Muscle layer of colon (tissue), 2 donors: ENCODE measurements at regions not wholly inside any gene's neighbourhood (a gene's known extent, or its start where the extent isn't known, plus 50 kb on each side); places are given as distances from the start of the nearest gene placed in this dataset.

Experiments used
- H3K27ac ChIP-seq: one replicate; pipeline ENCODE4 v1.7.0; 2013; ENCODE audit warnings: low read depth, mild to moderate bottlenecking, low read length, moderate library complexity
- H3K27me3 ChIP-seq, 2 donors: one replicate each; pipeline ENCODE4 v1.7.0; 2013; ENCODE audit warnings: low read length in 2 of 2, mild to moderate bottlenecking in 2 of 2; ENCODE audit not compliant: insufficient read depth in 2 of 2, control insufficient read depth in 1 of 2
- H3K36me3 ChIP-seq: one replicate; pipeline ENCODE4 v1.7.0; 2013; ENCODE audit warnings: mild to moderate bottlenecking, low read length; ENCODE audit not compliant: insufficient read depth
- H3K4me1 ChIP-seq: one replicate; pipeline ENCODE4 v1.7.0; 2013; ENCODE audit warnings: mild to moderate bottlenecking, low read length; ENCODE audit not compliant: insufficient read depth
- H3K4me3 ChIP-seq, 2 donors: one replicate each; pipeline ENCODE4 v1.7.0; 2013; ENCODE audit warnings: low read length in 2 of 2, low read depth in 1 of 2, mild to moderate bottlenecking in 1 of 2, moderate library complexity in 1 of 2
- H3K9ac ChIP-seq: one replicate; pipeline ENCODE4 v1.7.0; 2013; ENCODE audit warnings: low read length
- H3K9me3 ChIP-seq: one replicate; pipeline ENCODE4 v1.7.0; 2013; ENCODE audit warnings: mild to moderate bottlenecking, low read length
- donor health status: abdominal sarcoma.
- donor health status: Adenocarcinoma of cecum.

DNA sequence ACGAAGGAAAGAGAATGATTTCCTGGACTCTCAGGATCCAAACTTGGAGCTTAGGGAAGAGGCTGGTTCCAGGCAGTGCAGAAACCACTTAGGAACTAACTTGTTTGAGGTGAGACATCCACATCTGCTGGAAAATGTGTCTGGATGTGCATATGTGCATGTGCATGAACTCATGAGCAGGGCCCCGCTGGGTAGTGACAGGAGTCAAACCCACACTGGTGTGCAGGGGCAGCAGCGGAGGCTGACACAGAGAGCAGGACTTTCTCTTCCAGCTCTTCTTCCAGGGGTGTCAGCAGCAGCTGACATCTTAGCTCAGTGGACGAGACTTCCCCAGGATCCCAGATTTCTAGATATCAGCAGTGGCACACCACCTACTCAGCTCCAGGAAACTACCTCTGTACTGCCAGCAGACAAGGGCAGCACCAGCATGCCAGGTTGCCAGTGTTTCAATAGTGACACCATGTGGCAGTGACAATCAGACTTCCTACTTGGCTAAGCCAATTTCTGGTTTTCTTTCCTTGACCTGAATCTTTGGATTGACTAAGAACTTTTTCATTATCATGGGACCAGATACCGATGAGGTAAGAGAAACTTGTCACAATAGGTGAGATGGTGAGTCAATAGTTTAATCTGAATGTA is 227.5 kb upstream of the ZC3H12C start:
- H3K4me1 ChIP-seq = no peaks in the 10 kb centered on the region
- no peak overlapping the region for H3K27ac ChIP-seq
- H3K9me3 ChIP-seq = no peaks in the 10 kb centered on the region
- no peaks in the 10 kb centered on the region for H3K27me3 ChIP-seq
- H3K9ac ChIP-seq = no peak overlapping the region
- H3K4me3 ChIP-seq = no peak overlapping the region
- no peaks in the 10 kb centered on the region for H3K36me3 ChIP-seq

DNA sequence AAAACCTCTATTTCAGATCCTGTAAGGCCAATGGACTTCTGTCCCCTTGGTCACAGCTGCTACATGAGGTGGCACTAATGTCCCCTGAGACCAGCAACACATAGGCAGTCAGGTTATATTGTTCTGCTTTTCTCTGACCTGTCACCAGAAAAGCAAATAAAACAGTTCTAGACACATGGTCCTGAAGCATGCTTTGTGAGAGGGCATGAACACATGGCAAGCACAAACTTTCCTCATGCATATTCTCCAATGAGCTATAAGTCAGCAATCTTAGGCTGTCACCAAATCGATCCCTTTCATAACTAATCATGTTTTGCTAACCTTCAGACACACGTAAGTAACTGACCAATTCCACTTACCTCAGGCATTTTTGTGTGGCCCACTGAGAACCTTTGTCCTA is 225.4 kb upstream of the ZC3H12C start:
- H3K4me3 ChIP-seq = no peak overlapping the region
- no peak overlapping the region for H3K9ac ChIP-seq
- H3K4me1 ChIP-seq = no peaks in the 10 kb centered on the region
- no peak overlapping the region for H3K27ac ChIP-seq
- peaks cover 2% of the 10 kb centered on the region for H3K9me3 ChIP-seq
- H3K27me3 ChIP-seq = no peaks in the 10 kb centered on the region
- H3K36me3 ChIP-seq = no peaks in the 10 kb centered on the region

DNA sequence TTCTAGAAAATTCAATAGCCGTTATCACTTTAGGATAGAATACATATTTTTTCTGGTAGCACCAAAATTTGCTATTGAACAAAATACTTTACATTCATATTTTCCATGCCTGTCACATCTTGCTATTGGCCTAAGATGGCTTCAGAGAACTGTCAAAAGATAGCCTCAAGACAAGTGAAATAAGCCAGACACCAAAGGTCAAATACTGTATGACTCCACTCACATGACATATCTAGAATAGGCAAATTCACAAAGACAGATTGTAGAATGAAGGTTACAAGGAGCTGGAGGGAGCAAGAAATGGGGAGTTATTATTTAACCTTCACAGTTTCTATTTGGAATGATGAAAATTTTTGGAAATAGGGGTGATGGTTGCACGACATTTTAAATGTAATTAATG is 223.7 kb upstream of the ZC3H12C start:
- H3K9ac ChIP-seq = no peak overlapping the region
- H3K36me3 ChIP-seq = no peaks in the 10 kb centered on the region
- no peak overlapping the region for H3K27ac ChIP-seq
- peaks cover 5% of the 10 kb centered on the region for H3K9me3 ChIP-seq
- H3K4me3 ChIP-seq = no peak overlapping the region
- no peaks in the 10 kb centered on the region for H3K27me3 ChIP-seq
- no peaks in the 10 kb centered on the region for H3K4me1 ChIP-seq

DNA sequence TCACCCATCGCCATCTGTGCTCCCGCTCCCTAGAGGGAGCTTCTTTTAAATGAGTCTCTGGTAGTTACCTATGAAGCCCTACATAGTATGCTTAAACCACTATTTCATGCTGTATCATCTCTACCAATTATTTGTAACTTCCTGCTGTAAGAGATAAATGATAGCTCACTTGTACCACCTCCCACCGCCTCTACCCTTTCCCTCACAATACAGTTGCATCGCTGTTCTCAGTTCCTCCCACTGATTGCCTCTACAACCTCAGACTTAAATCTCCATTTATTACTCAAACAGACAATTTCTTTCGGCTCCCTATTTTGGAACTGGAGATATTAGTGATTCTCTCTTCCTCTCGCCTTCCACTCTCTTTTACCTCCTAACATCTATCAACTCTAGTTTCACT is 222.9 kb upstream of the ZC3H12C start:
- Histone ChIP-seq H3K27ac (no peak overlapping the region), H3K4me1 (no peaks in the 10 kb centered on the region), H3K9ac (no peak overlapping the region), H3K9me3 (peaks cover 5% of the 10 kb centered on the region), H3K4me3 (no peak overlapping the region), H3K27me3 (no peaks in the 10 kb centered on the region), H3K36me3 (no peaks in the 10 kb centered on the region)

DNA sequence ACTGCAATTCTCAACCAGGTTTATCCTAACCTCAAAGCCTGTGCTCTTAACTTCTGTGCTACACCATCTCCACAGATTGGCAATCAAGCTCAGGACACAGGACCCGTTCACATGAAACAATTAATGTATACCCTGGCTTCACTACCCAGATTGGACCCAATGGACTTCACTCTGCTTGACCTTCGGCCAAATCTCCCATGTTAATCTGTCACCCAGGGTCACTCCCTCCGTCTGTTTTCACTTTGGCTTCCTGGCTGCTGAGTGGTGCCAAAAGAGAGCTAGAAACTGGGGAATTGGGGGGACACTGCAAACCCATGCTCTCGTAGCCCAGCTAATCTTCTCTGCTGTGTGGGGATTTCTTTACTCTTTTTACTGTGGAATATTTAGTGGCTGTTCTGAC is 216.1 kb upstream of the ZC3H12C start:
- Histone ChIP-seq H3K4me3 (no peak overlapping the region), H3K27me3 (no peaks in the 10 kb centered on the region), H3K9me3 (peaks cover 5% of the 10 kb centered on the region), H3K27ac (no peak overlapping the region), H3K9ac (no peak overlapping the region), H3K4me1 (no peaks in the 10 kb centered on the region), H3K36me3 (no peaks in the 10 kb centered on the region)

DNA sequence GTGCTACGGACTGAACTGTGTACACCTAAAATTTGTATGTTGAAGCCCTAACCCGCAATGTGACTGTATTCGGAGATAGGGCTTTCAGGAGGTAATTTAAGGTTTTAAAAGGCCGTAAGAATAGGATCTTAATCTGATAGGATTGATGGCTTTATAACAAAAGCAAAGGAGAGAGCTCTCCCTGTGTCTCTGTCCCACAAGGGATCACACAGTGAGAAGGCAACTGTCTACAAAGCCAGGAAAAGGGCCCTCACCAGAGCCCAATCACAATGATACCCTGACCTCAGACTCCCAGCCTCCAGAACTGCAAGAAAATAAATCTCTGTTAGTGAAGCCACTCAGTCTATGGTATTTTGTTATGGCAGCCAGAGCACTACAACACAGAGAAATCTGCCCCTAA is 208.7 kb upstream of the ZC3H12C start:
- Histone ChIP-seq H3K27me3 (no peaks in the 10 kb centered on the region), H3K4me1 (no peaks in the 10 kb centered on the region), H3K4me3 (no peak overlapping the region), H3K9ac (no peak overlapping the region), H3K9me3 (no peaks in the 10 kb centered on the region), H3K36me3 (no peaks in the 10 kb centered on the region), H3K27ac (no peak overlapping the region)

DNA sequence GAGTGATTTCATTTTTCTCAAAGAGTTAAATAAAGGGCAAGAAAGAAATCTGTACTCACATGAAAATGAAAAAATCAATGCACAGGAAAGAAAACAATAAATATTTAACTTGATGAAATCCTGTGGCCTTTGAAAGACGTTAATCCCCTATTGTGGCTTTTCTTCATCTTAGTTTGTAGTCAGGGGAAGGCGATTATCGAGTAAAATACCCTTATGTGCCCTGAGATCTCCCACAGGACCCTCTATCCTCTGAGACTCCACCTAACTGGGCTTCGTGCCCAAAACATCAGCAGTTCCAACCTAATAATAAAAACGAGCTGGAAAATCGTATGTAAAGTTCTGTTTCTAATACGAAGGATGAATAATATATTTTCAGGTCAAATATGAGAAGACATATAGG is 208.2 kb upstream of the ZC3H12C start:
- Histone ChIP-seq H3K27me3 (no peaks in the 10 kb centered on the region), H3K36me3 (no peaks in the 10 kb centered on the region), H3K9ac (no peak overlapping the region), H3K4me3 (no peak overlapping the region), H3K27ac (no peak overlapping the region), H3K9me3 (no peaks in the 10 kb centered on the region), H3K4me1 (no peaks in the 10 kb centered on the region)

DNA sequence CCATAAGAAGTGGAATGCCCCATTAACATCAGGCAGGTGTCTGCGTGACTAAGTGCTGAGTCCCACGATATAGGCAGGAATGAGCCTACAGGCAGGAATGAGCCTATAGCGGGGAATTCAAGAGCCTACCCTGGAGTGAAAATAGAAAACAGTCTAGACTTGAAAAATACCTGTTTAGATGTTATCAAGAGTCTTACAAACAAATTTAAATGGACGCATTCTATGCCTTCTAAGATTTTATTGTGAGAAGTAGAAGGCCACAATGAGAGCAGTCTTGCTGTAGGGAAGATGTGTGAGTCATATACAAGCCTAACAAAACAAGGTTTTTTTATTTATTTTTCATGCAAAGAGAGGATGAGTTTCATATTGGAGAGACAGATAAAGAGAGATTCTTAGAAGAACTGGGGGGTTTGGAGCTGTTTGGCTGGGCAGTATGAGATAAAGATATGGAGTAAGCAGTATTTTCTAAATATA is 200.8 kb upstream of the ZC3H12C start:
- Histone ChIP-seq H3K27me3 (no peaks in the 10 kb centered on the region), H3K27ac (no peak overlapping the region), H3K9ac (no peak overlapping the region), H3K36me3 (no peaks in the 10 kb centered on the region), H3K4me1 (no peaks in the 10 kb centered on the region), H3K4me3 (no peak overlapping the region), H3K9me3 (no peaks in the 10 kb centered on the region)

DNA sequence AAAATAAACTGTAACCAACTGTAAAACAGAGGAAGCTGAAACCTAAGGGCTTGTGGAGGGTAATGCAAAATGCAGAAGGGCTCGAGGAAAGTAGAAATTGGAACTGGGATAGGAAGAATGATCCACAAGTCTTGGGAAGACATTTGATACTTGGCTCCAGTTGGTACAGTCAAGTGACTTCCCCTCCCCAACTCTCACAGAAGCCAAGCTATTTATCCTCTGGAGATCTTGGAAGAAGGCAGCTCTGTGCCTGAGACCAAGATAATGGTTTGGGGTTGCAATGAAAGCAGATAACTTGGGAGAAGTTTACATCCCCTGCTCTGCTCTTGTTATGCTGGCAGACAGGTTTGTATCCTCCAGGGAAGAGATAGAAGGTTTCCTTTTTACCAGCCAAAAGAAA is 198.9 kb upstream of the ZC3H12C start:
- H3K27me3 ChIP-seq = no peaks in the 10 kb centered on the region
- H3K9me3 ChIP-seq = no peaks in the 10 kb centered on the region
- H3K4me1 ChIP-seq = no peaks in the 10 kb centered on the region
- H3K36me3 ChIP-seq = no peaks in the 10 kb centered on the region
- no peak overlapping the region for H3K9ac ChIP-seq
- no peak overlapping the region for H3K4me3 ChIP-seq
- H3K27ac ChIP-seq = no peak overlapping the region

DNA sequence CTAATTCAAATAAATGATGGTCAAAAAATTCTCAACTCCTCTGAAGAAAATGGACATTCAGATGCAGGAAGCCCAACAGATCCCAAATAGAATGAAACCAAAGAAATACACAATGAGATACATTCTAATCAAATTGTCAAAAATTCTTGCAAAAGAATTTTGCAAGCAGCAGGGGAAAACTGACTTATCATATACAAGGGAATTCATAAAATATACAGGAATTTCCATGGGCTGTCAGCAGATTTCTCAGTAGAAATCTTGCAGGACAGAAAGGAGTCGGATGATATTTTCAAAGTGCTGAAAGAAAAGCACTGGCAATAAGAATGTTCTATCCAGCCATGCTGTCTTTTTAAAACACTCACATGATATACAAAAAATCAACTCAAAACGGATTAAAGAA is 194.6 kb upstream of the ZC3H12C start:
- H3K9me3 ChIP-seq = no peaks in the 10 kb centered on the region
- no peak overlapping the region for H3K27ac ChIP-seq
- H3K36me3 ChIP-seq = no peaks in the 10 kb centered on the region
- no peaks in the 10 kb centered on the region for H3K27me3 ChIP-seq
- no peaks in the 10 kb centered on the region for H3K4me1 ChIP-seq
- no peak overlapping the region for H3K4me3 ChIP-seq
- no peak overlapping the region for H3K9ac ChIP-seq

DNA sequence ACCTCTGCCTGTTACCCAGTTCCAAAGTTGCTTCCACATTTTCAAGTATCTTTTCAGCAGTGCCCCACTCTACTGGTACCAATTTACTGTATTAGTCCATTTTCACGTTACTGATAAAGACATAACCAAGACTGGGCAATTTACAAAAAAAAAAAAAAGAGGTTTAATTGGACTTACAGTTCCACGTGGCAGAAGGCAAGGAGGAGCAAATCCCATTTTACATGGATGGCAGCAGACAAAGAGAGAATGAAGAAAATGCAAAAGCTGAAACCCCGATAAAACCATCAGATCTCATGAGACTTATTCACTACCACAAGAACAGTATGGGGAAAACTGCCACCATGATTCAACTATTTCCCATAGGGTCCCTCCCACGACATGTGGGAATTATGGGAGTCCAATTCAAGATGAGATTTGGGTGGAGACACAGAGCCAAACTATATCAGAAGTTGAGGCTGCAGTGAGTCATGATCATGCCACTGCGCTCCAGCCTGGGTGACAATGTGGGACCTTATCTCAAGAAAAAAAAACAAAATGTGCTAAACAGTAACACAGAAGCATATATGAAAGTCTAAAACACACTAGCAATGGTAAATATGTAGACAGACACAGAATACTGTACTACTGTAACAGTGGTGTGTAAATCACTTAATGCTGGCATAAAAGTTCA is 190.3 kb upstream of the ZC3H12C start:
- H3K36me3 ChIP-seq = no peaks in the 10 kb centered on the region
- H3K9ac ChIP-seq = no peak overlapping the region
- no peaks in the 10 kb centered on the region for H3K9me3 ChIP-seq
- H3K4me1 ChIP-seq = no peaks in the 10 kb centered on the region
- H3K4me3 ChIP-seq = no peak overlapping the region
- no peak overlapping the region for H3K27ac ChIP-seq
- no peaks in the 10 kb centered on the region for H3K27me3 ChIP-seq

DNA sequence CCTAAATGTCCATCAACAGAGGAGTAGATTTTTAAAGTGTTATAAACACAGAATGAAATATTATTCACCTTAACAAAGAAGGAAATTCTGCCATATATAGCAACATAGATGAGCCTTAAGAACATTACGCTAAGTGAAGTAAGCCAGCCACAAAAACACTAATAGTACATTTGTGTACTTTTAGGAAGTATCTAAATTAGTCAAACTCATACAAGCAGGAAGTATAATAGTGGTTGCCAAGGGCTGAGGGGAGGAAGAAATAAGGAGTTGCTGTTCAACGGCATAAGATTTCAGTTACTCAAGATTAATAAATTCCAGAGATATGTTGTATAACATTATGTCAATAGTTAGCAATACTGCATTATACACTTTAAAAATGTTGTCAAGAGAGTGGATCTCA is 181.7 kb upstream of the ZC3H12C start:
- H3K27ac ChIP-seq = no peak overlapping the region
- H3K27me3 ChIP-seq = no peaks in the 10 kb centered on the region
- no peak overlapping the region for H3K9ac ChIP-seq
- H3K36me3 ChIP-seq = no peaks in the 10 kb centered on the region
- H3K4me3 ChIP-seq = no peak overlapping the region
- peaks cover 4% of the 10 kb centered on the region for H3K4me1 ChIP-seq
- H3K9me3 ChIP-seq = no peaks in the 10 kb centered on the region
